Cerebellar cortex (tissue), 1 donor: ENCODE measurements at regions not wholly inside any gene's neighbourhood (a gene's known extent, or its start where the extent isn't known, plus 50 kb on each side); places are given as distances from the start of the nearest gene placed in this dataset.
"Not testable (repeated sequence)": the region's sequence is repeated elsewhere in the genome, so short reads cannot be mapped to it uniquely, and the experiment has no call there.

Source experiments
- DNase-seq: peaks from one replicate; pipeline ENCODE4 v3.0.0-alpha.2; 2015; ENCODE audit warnings: low spot score

DNA sequence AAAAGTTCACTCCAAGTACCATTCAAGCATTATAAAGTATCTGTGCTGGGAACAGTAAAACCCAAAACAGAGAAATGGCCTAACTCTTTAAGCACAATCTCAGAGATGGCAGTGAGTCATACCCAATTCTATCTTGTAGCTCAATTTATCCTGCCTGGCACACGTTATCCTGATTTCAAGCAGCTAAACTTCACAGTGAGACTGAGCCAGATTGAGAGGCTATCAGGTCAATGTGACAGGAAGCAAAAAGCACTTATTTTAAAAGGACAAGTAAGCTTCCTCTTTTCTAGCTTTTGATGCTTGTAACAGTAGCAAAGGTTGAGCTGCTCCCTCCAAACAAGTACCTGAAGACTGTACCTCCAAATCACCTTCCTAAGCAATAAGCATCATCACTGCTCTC is 324.9 kb downstream of the NAF1 start:
- DNase-seq = no peak

DNA sequence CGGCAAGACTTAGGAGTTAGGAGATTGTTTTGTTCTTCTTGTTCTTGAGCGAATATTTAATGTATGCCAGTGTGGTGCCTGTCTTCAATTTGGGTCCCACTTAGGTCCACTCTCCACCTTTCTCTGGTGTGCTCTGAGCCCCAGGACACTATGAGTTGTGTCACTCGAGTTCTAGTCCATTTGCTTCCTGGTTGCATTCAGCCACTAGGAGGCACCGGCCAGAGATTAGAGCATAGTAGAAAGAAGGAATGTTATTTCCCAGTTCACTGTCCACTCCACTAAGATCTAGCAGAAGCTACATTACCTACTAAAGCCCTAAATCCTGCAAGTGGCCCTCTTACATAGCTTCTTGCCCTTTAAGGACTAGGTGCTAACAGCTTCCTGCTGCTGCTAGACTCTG is 326.9 kb downstream of the NAF1 start:
- DNase-seq = no peak

DNA sequence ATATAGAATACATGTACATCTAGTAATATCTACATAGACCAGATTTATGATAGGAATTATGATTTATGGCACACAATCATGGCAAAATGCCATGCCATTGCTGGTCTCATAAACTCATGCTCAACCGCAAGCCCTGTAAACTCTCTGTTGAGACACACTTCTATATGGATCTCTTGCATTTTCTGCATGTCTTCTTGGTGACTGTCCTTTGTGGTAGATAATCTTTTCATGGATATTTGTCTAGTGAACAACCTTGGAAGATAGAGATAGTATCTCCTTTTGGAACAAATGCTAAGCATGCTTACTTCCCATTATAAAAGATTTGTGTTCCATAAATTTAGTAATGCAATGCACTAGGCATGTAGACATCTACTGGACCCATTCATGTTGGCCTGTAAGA is 328.0 kb downstream of the NAF1 start:
- DNase-seq = no peak

DNA sequence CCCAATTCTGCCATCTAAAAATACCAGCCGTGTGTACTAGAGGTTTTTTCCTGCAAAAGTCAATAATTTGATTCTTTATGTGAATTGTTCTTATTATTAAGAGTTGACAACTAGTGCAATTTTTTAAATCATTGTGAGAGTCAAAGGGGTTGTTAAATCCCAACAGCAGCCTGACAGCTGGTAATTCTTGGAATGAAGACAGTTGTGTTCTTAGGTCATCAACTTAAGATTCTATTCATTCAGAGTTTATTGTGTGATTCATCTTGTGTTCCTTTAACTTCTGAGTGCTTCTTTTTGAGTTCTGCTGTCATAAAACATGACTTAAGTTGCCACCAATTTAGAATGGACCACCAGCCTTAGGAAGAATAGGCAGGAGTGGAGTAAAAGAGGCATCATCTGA is 329.0 kb downstream of the NAF1 start:
- DNase-seq = no peak

DNA sequence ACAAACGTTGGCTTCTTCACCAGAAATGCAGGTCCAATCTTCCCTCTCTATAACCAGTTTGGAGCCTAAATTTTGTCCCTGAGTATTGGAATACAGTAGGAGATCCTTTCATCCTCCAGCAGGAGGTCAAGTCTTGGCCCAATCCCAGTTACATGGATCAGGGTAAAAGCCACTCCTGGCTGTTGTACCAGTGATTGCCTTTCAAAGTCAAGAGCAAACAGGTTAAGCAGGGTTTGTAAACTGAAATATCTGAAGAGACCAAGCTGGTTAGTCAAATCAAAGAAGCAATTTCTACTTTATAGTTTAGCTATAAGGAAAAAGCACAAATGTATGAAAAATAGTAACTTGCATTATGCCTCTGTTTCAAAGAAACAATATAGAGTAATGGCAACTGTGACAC is 329.4 kb downstream of the NAF1 start:
- DNase-seq = no peak

DNA sequence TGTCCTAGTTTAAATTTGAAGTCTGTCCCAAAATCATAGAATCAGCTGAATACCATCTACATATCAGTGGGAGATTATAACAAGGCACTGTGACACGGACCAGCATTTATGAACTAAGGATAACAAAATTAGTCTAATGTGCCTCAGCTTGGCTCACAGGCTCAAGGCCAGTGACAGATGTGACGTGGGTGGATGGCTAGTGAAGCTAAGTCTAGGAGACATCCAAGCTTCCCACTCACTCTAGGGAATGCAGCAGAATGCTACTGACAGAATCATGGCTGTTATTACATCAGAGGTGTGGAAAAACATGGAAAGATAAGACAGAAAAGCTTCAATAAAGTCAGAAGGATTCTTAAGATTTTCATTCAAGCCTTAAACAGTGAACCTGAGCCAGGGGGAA is 329.9 kb downstream of the NAF1 start:
- no peak for DNase-seq

DNA sequence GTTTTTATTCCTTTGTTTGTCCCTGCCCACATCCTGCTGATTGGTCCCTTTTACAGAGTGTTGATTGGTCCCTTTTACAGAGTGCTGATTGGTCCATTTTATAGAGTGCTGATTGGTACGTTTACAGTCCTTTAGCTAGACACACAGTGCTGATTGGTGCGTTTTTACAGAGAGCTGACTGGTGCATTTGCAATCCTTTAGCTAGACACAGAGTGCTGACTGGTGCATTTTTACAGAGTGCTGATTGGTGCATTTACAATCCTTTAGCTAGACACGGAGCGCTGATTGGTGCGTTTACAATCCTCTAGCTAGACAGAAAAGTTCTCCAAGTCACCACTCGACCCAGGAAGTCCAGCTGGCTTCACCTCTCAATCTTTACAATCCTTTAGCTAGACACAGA is 330.4 kb downstream of the NAF1 start:
- DNase-seq = not testable (repeated sequence)

DNA sequence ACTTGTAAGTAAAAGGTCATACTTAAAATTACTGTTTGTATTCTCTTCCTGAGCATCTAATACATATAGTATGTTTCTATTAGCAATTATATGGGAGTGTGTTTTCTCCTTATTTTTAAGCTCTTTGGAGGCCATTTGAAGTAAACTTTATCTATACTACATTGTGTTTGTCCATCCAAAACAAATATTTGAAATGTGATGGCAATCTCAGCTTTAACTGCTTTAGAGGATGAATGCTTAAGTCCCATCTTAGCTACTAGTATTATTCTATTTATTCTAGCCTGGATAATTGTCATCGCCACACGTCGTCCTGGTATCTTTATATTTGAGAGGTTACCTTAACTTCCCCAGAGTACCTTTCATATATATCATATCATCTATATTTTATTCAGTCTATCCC is 335.8 kb downstream of the NAF1 start:
- no peak for DNase-seq

DNA sequence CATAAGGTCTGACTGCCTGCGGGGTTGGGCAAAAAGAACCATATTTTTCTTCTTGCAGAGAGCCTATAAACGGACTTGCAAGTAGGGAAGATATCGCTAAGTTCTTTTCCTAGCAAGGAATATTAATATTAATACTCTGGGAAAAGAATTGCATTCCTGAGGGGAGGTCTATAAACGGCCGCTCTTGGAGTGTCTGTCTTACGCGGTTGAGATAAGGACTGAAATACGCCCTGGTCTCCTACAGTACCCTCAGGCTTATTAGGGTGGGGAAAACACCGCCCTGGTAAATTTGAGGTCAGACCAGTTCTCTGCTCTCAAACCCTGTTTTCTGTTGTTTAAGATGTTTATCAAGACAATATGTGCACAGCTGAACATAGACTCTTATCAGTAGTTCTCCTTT is 349.3 kb downstream of the NAF1 start:
- DNase-seq = not testable (repeated sequence)

DNA sequence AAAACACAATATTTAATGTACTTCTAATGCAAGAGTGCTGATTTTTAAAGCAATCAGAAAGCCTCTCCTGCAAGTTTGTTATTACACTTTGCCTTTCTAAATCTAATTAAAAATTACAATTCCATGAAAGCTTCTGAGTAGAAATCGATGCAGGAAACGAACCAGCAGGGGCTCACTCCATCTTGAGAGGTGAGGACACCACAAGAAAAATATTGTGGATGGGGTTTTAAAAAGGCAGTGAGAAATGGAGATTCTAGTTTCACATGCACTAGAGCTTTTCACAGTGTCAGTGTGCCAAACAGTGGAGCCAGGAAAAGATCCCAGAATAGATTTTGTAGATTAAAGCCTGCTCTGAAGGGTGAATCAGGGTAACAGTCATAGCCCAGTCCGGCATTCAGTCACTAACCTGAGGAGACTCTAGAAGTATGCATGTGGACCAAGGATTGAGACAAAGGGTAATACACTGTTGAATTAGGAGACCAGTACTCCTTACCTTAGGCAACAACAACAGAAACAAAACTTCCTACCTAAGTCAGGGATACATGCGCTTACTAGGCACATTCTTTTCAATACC is 362.3 kb downstream of the NAF1 start:
- no peak for DNase-seq

DNA sequence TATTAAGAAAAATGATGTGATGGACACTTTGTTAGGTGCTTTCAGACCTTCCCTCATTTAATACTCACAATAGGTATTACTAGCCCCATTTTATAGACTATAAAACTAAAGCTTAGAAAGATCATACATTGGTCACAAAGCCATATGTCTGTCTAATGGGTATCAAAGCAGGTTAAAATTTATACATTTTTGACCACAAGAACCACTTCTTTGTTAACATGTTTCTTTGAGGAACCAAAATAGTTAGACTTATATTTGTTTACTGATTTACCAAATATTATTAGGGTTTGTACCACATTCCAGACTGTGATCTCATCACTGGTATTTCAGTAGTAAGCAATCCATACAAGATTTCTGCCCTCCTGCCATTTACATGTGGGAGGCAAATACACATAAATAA is 363.3 kb downstream of the NAF1 start:
- DNase-seq = no peak

DNA sequence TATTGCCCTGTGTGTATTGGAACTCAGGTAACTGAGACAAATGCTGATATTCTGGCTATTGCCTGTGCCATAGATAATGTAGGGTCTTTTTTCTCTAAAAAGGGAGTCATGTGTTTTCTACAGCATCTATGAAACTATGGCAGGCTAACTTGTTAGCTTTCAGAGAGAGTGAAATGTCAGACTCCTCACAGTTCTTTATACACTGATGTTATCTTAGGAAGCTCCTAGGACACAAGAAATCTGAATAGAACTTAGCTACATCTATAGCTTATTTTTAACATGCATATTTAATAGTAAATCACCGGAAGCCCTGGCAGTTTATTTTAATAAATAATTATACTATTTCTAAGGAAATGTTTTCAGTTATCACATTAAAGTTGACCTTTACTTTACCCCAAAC is 369.6 kb downstream of the NAF1 start:
- no peak for DNase-seq

DNA sequence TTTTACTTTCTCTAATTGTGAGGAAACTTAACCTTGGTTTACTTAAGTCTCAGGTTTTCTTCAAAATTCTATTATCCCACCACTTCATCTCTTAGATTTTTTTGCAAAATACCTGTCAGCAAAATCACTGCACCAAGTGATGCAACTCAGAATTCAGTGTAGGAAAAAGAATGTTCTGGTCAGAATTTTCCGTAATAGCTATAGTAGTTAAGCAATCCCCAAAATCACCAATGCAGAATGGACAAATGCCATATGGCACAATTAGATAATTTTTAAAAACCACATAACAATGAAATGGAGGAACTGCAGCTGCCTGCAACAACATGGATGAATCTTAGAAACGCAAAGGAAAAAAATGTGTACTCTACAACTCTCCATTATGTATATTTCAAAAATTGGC is 373.1 kb downstream of the NAF1 start:
- DNase-seq = no peak

DNA sequence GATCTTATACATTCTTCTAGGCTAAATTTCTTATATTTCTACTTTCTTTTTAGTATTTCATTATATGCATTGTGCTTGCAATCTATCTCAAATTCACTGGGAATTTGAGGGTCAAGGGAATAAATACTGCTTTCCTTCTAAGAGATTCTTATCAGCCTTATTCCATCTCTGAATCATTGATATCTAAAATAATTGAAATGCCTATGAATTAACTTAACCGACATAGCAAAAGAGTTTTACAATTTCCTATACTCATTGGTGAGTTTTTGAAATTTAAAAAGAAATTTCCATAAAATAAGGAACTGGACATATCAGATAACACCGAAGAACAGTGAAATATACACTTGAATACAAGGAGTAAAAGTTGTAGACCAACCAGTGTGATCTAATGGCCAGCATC is 373.7 kb downstream of the NAF1 start:
- DNase-seq = no peak

DNA sequence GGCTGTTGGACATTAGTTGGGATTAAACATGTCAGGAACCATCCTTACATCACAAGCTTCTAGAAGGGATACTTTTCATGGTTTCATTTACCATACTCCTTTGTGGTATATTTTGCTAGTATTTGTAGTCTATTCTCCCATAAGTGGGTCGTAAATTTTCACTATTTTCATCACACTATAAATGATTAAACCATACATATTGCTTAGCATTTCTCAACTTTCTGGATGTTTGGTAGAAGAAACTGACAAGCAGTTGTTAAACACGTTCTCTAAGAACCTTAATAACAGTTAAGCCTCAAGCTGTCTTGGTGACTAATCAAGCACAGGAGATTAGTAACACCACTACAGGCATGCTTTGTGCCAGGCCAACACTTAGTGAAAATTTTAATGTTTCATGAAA is 375.5 kb downstream of the NAF1 start:
- no peak for DNase-seq

DNA sequence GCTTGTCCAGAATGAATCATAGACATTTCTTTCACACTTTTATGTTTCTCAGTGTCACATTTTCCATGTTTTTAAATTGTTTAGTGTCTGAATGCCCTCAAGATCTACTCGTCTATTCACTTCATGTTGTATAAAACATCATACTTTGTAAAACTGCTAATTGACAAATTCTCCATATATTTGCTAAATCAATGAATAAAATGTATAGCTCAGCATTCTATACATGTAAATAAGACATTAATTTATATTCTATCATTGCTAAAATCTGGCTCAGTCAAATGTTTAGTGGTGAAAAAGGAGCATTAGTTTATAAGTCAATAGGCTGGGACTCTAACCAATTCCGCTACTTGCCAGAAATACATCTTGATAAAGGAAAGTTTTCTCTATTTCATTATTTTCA is 379.6 kb downstream of the NAF1 start:
- no peak for DNase-seq

DNA sequence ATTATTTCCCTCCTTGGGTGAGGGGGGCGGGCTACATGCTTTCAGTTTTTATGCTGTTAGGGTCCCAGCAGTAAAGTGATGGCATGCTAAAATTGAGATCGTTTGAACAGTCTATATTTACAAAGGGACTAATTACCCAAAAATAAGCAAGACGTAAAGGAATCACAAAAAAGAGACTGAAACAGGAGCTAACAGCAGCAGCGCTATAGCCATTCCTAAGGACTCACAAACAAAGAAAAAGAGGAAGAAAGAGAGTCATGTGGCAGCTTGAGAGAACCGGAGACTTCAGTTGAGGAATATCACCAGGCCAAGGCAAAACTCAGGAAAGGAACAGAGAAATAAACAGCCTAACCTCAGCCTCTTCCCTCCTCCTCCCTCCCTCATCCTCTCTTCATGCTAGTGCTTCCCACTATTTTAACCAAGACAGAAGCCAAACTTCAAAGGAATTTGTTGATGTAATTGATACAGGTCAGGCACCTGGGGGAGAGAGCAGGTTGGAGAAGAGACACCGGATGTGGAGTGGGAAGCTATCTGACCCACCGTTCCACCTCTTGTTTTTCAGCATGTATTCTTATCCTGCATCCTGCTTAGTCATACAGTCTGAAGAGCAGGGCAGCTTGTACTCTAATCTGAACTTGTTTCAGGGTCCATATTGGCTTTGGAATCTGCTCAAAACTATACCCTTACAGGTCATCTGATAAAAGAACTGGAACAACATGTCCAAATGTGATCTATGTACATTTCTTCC is 383.7 kb downstream of the NAF1 start:
- no peak for DNase-seq

DNA sequence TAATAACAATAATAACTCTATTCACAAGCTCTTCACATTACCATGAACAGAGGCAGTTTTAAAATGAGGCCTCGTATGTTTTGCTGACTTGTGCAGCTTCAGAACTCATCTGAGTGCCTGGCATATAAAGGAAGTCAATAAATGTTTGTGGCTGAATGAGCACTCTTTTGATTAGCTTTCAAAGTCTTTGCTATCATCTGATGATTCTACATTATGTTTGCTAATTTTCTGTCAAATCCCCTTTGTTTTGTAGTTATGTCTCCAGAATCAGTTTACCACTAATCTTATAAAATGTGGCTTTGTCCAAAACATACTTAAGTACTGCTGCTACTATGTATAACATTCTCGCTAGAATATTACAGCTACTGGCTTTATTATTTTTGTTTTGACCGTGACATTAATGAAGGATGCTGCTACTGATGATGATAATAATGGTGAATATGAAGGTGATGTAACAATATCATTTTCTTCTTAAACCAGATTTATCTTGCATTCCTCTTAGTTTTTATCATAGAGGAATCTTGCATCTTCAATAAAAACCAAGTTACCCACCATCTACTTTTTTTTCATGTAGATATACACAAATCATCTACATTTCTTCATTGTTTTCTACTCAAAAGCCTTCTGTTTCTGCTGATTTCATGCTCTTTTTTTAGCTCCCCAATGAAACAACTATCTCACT is 384.5 kb downstream of the NAF1 start:
- no peak for DNase-seq

DNA sequence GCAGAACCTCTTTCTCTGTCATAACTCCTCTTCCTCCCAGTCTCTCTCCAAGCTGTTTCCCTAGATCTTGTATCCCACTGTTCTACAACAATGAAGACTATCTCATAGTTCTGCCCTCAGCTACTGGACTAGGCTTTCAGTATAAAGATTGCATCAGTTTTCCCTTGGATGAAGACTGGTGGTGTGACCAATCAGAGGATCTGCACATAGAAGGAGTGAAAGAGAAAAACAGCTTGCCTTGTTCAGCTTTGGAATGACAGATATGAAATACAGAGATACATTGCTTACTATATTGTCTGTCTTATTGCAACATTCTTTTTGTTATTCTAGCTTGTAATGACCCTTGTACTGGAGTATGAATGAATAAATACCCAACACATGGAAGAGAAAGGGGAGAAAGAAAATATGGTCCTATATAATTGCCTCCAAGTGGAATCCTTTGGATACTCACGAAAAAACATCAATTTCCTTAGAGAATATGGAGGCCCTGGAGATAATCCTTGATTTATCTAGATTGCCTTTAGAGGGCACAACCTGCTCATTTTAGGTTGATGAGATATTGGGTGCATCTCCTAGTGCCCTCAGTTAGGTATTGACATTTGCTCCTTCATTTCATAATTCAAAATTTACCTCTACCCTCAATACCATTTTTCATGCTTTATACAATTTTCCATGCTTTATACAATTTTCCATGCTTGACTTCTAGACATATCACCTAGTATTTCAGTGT is 395.8 kb downstream of the NAF1 start:
- no peak for DNase-seq

DNA sequence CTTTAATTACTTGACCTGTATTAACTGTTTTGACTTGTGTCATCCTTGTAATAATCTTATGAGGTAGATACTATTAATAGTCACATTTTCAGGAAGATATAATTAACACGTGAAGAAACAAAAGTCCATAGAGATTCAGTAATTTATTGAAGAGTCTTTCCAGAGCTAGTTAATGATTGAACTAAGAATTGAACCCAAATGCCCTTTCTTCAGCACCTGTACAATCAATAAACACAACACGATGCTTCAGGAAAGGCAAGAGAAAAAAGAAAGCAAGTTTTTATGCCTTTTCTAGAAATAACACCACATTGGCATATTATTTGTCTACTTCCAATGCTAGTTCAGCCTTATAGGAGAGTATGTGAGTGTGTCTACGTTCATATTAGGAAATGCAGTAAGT is 399.6 kb downstream of the NAF1 start:
- no peak for DNase-seq

DNA sequence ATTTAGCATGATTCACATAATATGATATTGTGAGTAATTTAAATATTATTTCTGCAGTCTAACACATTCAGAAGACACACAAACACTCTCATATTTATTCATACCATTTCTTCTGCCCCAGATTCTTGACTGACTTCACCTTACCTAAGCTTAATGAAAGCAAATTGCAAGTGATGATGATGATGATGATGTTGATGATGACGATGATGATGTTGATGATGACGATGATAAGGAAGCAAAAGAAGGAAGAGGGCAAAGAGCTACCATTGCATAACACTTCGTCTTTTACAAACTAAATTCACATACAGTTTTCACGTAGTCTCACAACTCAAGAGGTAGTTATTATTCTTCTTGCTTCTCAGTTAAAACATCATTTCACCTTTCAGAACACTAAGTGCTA is 404.7 kb downstream of the NAF1 start:
- DNase-seq = no peak

DNA sequence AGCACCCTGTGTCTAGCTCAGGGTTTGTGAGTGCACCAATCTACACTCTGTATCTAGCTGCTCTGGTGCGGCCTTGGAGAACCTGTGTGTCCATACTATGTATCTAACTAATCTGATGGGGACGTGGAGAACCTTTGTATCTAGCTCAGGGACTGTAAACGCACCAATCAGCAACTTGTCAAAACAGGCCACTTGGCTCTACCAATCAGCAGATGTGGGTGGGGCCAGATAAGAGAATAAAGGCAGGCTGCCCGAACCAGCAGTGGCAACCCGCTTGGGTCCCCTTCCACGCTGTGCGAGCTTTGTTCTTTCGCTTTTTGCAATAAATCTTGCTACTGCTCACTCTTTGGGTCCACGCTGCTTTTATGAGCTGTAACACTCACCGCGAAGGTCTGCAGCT is 426.5 kb downstream of the NAF1 start:
- DNase-seq = not testable (repeated sequence)

DNA sequence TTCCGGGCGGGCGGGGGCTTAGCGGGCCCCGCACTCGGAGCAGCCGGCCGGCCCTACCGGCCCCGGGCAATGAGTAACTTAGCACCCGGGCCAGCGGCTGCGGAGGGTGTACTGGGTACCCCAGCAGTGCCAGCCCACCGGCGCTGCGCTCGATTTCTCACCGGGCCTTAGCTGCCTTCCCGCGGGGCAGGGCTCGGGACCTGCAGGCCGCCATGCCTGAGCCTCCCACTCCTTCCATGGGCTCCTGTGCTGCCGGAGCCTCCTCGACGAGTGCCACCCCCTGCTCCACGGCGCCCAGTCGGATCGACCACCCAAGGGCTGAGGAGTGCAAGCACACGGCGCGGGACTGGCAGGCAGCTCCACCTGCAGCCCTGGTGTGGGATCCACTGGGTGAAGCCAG is 427.1 kb downstream of the NAF1 start:
- not testable (repeated sequence) for DNase-seq
